Skeletal muscle cell (primary cell): ENCODE measurements at regions not wholly inside any gene's neighbourhood (a gene's known extent, or its start where the extent isn't known, plus 50 kb on each side); places are given as distances from the start of the nearest gene placed in this dataset.

Source experiments
- DNase-seq: peaks from one replicate; pipeline ENCODE4 v3.0.0-alpha.2; 2010; ENCODE audit warnings: low read depth
- H3K4me3 ChIP-seq: 2 replicates; pipeline ENCODE4 v1.5.1; 2011; ENCODE audit warnings: low read depth, mild to moderate bottlenecking, control low read depth, low read length, moderate library complexity

DNA sequence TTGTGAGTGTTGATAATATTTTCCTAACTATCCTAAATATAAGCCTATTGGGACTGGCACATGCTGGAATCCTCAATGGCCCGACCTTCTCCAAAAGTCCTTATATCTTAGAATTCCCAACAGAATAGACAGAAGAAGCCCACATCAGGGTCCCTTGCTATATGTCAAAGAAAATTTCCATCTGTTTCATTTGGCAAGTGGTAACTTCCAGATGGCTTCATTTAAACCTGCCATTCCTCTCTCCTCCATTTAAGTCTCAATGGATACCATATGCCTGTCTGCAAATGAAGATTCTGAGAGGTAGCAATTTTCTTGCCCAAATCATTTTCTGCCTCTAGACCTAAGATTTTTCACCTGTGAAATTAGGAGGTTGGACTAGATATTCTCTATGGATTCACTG, 73.1 kb upstream of the KCNA4 start:
- no peak for DNase-seq
- no peak overlapping the region for H3K4me3 ChIP-seq

DNA sequence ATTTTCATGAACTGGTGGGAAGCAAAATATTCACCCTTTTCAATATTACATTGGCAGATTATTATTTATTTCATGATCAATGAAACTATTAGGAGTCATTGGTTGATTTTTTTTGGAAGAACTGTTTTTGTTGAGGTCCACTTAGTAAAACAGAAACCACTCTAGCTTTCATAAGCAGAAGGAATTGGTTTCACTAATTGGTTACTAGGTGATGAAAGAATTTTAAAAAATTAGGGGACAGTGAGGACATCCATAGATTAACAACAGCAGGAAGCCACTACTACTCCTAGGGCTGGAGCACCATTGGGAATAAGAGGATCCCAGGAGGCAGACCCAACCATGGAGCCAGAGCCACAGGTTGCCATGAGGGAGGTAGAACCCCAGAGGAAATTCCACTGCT, 74.4 kb upstream of the KCNA4 start:
- H3K4me3 ChIP-seq = no peak overlapping the region
- no peak for DNase-seq

DNA sequence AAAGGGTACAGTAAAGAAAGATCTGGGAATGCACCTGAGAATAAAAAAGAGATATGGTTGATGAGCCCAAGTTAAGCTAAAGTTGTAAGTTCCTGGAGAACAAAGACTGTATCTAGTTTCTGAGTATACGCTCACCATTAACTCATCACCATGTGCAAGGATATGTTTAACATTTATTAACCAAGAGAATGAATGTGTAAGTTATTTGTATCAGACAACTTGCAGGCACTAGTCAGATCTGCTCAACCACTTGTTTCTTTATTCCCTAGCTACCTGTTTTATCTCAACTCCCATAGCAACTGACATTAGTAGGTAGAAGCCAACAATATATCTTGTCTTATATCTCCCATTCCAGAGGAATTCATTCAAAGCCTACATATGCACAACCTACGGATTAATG, 74.9 kb upstream of the KCNA4 start:
- no peak for DNase-seq
- H3K4me3 ChIP-seq = no peak overlapping the region

DNA sequence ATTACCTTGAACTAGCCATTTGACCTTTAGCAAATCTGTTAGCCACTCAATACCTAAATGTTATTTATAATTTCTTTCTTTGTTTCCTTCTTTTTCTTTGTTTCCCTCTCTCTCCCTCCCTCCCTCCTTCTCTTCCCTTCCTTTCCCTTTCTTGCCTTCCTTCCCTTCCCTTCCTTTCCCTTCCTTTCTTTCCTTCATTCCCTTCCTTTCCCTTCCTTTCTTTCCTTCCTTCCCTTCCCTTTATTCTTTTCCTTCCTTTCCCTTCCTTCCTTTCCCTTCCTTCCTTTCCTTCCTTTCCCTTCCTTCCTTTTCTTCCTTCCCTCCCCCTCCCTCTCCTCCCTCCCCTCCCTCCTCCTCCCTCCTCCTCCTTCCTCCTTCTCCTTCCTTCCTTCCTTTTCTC, 75.7 kb upstream of the KCNA4 start:
- H3K4me3 ChIP-seq = no peak overlapping the region
- no peak for DNase-seq

DNA sequence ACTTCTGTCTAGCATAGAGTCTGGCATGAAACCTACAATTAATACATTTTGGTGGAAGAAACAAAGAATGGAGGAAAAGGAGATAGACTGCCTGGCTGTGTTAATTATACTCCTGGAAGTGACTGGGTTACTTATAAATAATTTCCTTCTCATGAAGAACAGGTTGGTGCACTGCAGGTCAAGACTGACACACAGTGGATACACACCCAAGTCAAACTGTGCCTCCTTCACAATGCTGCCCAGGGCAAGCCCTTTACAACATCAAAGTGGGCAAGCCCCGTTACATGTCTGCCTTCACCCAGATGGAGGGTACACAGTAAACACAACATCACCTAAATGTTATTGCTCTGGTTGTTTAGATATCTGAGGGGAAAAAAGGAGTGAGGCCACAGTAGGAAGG, 83.7 kb upstream of the KCNA4 start:
- no peak overlapping the region for H3K4me3 ChIP-seq
- no peak for DNase-seq

DNA sequence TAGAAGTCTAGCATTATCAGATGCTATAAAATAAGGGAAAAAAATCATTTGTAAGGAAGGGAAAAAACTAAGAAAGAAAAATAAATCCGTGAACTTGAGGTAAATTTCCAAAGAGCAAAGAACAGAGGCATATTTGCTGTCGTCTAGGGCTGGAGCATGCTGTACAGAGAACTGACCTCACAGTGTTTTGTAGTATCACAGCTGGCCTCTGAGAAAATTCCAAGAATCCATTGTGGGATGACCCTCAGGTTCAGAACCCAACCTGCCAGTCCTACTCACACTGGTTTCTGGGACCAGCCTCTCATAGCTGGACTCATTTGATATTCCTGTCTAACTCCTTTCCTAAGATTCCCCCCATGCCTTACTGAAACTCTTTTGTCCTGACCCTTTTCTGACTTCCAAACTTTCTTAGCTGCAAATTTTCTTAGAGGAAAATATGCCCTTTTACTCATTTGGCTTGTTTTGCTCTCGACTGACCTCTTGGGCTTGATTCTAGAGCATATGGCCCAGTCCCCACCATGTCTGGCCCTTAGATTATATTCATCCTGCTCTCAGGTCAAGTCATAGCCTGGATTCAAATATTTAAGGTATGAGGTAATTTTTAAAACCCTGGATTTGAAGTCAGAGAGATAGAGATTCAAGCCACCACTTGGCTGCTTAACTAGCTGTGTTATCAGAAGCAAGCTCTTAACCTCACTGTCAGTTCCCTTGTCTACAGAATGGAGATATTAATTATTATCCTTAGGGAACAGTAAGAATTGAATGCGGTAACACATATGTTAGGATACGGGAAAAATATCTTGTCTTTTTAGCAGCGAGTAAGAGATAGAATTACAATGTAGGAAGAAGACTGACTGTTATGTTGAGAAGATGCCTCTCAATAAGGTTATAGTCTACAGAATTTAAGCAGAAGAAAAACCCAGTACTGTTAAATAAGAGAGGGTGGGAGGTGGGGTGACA, 89.7 kb upstream of the KCNA4 start:
- no peak overlapping the region for H3K4me3 ChIP-seq
- DNase-seq = peak; percentile 43

DNA sequence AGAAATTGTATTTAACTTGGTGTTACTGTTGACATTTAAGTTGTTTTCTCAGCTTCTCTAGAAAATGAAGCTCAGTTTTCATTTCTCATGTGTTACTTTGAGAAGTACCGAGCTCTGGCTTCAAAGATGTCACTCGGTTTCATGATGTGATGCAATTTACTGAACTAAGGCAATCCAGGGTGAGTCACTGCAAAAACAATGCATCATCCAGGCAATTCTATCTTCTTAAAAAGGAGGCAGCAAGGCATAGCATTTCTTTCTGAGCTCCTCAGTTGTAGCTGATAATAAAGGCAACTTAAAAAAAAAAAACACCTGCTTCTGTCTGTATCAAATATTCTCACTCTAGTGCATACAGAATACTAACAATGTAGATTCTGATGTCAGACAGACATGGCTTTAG, 91.1 kb upstream of the KCNA4 start:
- no peak overlapping the region for H3K4me3 ChIP-seq
- peak; percentile 90 for DNase-seq

DNA sequence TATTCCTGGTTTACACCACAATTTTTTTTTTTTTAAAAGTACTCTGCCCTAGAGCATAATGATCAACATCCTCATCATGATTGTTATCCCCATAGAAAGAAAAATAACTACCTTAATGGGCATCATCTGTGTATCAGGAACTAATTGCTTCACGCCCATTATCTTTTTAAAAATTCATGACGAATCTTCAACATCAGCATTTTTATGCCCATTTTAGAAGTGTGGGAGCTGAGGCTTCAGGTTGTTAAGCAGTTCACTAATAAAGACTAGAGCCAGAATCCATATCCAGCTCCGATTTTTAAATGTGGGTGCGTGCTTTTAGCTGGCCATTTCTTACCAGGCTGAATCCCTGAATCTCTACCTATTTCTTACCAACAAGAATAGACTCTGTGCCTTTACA, 92.9 kb upstream of the KCNA4 start:
- DNase-seq = no peak
- H3K4me3 ChIP-seq = no peak overlapping the region

DNA sequence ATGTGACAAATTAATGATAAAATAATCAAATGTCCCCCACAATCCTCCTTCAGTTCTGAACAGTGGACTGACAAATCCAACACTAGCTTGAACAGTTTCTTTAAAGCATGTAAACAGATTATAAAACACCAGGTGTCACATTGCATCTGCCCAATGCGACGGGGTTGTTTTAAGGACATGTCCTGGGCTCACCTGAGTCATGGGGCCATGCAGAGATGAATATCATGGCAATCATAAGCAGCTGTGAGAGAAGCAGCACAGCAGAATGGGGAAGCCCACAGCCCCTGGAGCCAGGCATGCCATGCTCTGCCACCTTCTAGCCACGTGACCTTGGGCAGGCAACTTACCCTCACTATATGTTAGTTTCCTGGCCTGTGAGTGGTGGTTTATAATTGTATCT, 93.9 kb upstream of the KCNA4 start:
- H3K4me3 ChIP-seq = no peak overlapping the region
- DNase-seq = no peak

DNA sequence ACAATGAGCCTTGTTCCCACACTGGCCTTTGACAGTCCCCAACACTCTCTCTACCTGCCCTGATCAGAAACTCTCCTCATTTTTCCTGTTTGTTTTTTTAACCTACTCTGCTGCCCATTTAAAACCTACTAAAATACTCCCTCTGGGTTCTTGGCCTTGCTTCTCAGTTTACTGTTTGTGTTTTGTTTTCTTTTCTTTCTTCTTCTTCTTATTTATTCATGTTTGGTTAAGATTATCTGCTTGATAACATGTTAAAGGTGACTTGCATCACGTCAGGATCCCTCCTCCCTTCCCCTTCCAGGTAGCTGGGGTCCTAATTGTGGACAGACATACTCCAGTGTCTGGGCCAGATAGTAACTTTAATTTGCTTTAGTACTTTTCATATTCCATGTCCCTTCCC, 95.0 kb upstream of the KCNA4 start:
- no peak overlapping the region for H3K4me3 ChIP-seq
- DNase-seq = no peak

DNA sequence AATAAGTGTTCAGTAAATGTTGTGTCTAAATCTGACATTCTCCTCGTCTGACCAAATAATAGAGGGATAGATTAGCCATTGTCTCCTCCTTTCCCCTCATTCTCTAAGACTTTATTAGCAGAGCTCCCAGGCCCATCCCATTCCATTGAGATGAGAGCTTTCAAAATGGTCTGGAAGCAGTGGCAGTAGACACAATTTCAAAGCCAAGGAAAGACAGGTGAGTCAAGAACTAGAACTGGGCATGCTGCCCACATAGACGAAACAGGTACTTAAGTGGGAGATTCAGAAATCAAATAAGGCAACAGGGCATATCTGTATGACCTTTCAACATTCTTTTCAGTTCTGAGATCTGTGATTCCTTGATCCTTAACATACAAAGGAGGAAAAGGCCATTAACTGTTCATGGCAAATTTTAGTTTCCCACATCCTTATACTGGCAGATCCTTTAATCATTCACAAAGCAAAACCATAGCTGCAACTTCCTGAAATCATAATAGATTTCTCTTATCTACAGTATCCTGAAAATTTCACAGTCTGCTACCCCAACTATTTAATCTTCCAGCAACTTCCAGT, 96.6 kb upstream of the KCNA4 start:
- H3K4me3 ChIP-seq = no peak overlapping the region
- no peak for DNase-seq

DNA sequence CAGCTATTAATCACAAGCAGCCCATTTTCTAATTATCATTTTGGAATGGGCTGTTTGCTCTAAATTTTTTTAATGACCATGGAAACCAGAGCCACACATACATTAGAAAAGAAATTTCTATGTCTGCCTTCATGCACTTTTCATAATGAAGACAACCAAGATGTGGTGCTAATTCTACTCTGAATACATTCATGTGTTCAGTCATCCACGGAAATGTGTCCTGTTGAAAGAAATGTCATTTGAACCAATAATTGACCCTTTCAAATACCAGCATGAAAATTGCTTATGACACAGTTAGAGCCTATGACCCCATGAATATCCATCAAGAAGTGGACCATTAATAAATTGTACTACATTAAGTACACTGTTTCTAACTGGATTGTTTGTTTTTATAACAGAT, 99.7 kb upstream of the KCNA4 start:
- DNase-seq = no peak
- H3K4me3 ChIP-seq = no peak overlapping the region

DNA sequence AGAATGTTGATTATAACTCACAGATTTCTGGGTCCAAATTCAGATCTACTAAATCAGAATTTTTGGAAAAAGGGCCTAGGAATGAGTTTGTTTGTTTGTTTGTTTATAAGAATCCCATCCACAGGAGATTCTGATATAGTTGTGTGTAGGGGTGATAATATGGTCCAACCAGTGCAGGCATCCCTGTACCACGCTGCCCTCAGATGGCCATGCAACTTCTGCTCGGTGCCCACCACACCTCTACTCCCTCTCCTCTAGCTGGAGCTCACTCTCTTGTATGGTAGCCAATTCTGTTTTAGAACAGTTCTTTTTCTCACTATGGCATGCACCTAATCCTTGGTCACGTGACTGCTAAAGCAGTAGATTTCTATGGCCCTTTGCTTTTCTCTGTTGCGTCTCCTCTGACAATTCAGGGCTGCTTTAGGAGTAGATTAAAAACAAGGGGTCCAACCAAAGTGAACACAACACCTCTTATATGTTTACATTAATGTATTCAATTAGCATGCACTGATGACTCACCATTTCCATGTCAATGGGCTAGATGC, 103.3 kb upstream of the KCNA4 start:
- H3K4me3 ChIP-seq = no peak overlapping the region
- no peak for DNase-seq

DNA sequence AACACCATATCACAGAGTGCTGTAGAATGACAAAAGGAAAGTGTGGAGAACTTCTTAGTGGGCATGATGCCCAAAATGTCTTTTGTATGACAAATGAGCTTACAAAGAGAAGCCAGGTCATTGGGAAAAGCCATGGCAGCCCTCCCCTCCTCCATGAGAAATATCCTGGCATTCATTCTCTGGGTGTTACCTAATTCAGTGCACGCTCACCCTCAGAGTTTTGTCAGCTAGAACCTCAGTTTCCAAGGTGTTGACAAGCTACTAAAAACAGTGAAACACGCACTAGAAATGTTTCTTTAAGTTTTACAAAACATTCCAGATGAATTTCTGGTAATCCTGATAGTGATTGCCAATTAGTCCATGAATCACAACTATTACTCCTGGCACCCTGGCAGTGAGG, 105.4 kb upstream of the FSHB start:
- DNase-seq = peak; percentile 85
- no peak overlapping the region for H3K4me3 ChIP-seq

DNA sequence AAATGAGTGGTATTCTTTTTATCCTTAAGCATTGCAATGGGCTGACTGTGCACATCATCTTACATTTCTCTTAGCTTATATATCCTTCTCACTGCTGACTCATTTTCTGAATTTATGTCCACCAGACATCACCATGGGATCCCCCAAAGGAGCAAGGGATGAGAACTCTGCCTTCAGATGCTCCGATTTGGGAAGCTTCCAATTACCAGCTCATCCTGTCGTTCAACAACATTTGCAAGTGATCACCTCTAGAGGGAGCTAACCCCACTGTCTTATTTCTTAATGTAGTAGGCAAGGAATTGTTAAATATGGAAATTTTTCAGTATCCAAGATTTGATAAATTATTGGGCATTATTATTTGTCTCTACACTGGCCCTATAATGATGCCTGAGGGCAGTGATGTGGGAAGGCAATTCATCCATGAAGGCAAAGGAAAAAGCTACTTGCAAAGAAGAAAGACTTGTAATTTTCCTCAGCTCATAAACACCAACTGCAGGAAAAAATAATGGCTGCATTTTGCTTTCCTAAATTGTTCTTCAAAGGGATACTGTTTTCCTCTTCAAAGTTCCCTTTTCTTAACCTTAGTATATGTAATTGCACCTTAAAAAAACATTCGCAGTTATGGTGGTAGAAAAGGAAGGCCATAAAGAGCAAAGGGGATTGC, 102.4 kb upstream of the FSHB start:
- DNase-seq = peak; percentile 96
- H3K4me3 ChIP-seq = no peak overlapping the region

DNA sequence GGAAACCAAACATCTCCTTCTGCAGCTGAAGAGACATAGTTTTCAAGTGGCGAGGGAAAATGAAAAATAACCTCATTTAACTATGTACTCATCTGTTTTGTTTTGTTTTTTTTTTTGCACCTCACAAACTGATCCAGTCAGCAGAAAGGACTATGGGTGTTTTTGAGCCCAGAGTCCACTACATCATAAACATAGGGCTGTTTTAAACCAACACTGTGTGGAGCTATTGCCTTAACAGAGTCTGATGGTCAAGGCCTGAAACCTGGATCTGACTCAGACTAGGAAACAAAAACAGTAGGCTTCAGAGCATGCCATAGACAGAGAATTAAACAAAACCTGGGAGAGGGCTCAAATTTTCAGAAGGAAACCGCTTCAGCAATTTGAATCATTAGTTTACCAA, 99.3 kb upstream of the FSHB start:
- H3K4me3 ChIP-seq = no peak overlapping the region
- peak; percentile 34 for DNase-seq

DNA sequence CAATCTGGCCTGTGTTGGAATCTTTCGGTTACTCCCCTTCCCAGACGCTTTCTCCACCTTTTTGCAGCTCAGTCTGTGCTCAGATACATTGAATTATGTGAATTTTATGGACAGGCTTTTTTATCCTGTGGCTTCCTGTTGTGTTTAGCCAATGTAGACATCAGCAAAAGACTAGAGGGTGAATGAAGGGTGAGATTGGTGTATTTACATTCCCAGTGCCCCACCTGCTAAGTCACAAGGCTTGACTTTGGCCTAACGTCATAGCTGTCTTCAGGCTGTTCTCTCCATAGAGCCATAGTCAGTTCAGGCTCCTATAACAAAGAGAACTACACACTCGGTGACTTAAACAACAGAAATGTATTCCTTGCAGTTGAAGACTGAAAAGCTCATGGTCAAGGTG, 97.5 kb upstream of the FSHB start:
- H3K4me3 ChIP-seq = no peak overlapping the region
- DNase-seq = no peak

DNA sequence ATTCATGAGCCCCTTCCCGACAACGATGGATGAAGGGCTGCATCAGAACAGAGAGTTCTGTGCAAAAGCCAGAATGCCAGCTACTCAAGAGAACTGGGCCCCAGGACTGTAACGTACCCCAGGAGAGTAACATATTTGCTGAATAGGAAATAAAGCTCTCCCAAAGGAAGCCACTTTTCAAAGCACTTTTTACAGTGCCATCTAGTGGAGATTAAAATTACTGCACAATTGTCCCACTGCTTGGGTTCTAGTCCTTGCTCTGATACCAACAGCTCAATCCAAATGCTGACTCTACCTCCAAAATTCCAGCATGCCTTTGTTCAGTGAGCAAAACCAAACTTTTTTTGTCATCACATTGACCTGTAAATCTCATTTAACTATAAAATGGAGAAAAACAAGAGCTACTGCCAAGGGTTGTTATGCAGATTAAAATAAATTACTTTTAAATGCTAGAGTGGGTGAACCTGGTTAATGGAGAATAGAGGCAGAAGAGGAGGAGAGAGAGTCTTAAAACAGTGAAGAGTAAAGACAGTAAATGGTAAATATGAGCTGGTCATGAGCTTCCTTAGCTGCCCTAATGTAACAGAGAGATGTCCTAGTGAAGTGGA, 87.6 kb upstream of the FSHB start:
- no peak for DNase-seq

DNA sequence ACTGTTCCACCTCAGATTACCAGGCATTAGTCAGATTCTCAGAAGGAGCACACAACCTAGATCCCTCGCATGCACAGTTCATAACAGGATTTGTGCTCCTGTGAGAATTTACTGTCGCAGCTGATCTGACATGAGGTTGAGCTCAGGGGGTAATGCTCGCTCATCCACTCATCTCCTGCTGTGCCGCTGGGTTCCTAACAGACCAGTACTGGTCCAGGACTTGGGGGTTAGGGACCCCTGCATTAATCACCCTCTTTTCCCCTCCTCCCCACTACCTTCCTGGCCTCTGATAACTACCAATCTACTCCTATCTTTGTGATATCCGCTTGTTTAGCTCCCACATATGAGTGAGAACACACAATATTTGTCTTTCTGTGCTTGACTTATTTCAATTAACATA, 83.5 kb upstream of the FSHB start:
- no peak overlapping the region for H3K4me3 ChIP-seq

More for the DNA sequence above, 87.6 kb upstream of the FSHB start:
- no peak overlapping the region for H3K4me3 ChIP-seq

DNA sequence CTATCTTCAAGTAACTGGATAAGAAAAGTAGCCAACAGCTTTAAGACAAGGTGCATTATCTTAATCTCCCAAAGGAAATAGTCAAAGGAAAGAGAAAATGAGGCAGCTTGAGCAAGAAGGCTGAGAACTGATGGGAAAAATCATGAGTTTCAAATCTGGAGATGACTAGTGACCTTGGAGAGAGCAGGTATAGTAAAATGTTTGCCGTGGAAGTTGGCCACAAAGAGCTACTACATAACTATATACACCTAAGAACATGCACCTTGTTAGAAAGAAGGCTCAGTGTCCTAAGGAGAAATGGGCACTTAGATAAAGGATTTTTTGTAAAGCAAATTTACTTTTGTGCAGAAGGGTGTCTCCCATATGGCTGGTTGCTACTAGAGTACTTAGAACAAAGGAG, 80.8 kb upstream of the FSHB start:
- H3K4me3 ChIP-seq = no peak overlapping the region
- DNase-seq = no peak

More for the DNA sequence above, 83.5 kb upstream of the FSHB start:
- no peak for DNase-seq
